HG03103 (cell line): ENCODE measurements at regions not wholly inside any gene's neighbourhood (a gene's known extent, or its start where the extent isn't known, plus 50 kb on each side); places are given as distances from the start of the nearest gene placed in this dataset.

ENCODE experiments used
- ATAC-seq: cut with Tn5 transposase; IDR thresholded peaks from one replicate; pipeline ENCODE4 v1.9.1; 2021; ENCODE audit warnings: low read depth; ENCODE audit not compliant: unreplicated experiment

GRCh38 chr3:180828723-180829408 lies 83.6 kb upstream of the FXR1 start:
- no peak for ATAC-seq

DNA sequence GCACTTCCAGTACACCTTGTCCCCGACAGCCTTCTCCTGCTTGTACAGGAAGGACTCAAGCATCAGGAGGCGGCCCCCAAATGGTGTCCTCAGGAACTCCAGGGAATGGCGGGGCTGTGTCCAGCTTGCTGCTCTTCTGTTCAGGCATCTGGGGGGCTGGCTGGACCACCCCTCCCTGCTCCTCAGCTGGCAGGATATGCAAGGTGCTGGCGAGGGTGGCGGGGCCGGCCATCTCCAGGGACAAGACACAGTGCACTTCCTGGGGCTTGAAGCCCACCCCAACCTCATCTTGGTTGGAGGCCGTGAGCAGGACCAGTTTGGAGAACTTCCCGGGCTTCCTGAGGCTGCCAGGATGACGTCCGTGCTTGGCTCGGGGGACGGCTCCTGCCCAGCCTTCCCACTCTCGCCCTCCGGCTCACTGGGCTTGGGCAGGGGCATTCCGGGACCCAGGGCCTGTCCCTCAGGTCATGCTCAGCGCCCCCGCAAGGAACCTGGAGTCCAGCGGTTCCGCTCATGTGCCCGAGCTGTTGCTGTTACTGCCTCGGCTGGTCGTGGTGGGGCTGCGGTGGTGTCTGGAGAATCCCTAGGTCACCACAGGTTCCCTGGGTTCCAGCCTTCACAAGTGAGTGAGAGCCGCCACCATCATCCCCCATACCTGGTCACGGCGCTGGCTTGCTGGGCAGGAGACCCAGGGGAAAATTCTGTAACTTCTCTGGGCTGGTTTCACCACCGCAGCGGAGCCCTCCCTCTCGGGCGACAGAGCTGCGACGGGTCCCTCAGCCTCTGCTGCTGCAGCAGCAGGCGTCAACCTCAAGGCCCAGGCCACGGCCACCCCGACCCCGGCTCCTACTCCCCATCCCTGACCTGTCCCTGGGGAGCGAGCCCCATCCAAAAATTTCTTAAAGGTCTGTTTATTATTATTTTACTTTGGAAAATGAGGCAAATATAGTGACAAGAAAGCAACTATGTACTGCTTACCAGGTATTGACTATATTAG lies 82.8 kb upstream of the FXR1 start:
- ATAC-seq = no peak

DNA sequence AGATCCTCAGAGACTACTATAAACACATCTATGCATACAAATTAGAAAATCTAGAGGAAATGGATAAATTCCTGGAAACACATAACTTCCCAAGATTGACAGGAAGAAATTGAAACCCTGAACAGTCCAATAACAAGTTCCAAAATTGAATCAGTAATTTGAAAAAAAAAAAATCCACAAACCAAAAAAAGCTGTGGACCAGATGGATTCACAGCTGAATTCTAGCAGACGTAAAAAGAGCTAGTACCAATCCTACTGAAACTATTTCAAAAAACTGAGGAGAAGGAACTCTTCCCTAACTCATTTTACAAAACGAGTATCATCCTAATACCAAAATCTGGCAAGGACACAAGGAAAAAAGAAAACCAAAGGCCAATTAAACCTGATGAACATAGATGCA lies 77.0 kb upstream of the FXR1 start:
- no peak for ATAC-seq

- ATAC-seq = no peak
Observed at GRCh38 chr3:180836766-180837165, 75.7 kb upstream of the FXR1 start.

- no peak for ATAC-seq
Observed at GRCh38 chr3:180854887-180855286, 57.6 kb upstream of the FXR1 start.

- ATAC-seq = peak; percentile 74
Observed at GRCh38 chr3:180855364-180855763, 57.1 kb upstream of the FXR1 start.

- no peak for ATAC-seq
Observed at GRCh38 chr3:180855956-180856355, 56.5 kb upstream of the FXR1 start.

DNA sequence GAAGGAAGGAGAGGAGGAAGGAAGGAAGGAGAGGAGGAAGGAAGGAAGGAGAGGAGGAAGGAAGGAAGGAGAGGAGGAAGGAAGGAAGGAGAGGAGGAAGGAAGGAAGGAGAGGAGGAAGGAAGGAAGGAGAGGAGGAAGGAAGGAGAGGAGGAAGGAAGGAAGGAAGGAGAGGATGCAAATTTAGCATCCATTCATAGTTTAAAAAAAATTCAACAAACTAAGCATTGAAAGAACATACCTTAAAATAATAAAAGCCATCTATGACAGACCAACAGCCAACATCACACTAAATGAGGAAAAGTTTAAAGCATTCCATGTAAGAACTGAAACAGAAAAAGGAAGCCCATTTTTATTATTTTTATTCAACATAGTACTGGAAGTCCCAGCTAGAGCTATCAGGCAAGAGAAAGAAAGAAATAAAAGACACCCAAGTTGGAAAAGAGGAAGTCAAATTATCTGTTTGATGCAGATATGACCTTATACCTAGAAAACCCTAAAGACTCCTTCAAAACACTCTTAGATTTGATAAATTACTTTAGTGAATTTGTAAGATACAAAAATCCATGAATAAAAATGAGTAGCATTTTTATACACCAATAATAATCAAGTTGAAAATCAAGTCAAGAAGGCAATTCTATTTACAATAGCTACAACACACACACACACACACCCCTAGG lies 52.2 kb upstream of the FXR1 start:
- no peak for ATAC-seq
